RWPE1 (cell line): ENCODE measurements at regions not wholly inside any gene's neighbourhood (a gene's known extent, or its start where the extent isn't known, plus 50 kb on each side); places are given as distances from the start of the nearest gene placed in this dataset.

ENCODE experiments used
- CTCF ChIA-PET: fragments of 350-600 bp; sonication (Branson Sonifier 250); formaldehyde crosslinking; extraction: SDS; loops from one replicate; lab custom pipeline; 2021; lab: Yijun Ruan, JAX
- POLR2A ChIA-PET: fragments of 400-600 bp; formaldehyde crosslinking; extraction: SDS; loops from one replicate; lab custom pipeline; 2020; ENCODE audit warnings: antibody characterized with exemption; ENCODE audit not compliant: low non-redundant PET; lab: Yijun Ruan, JAX
- DNase-seq: peaks from one replicate; pipeline ENCODE4 v3.0.0; 2012; ENCODE audit warnings: low spot score
- H3K27ac ChIP-seq: fragments of 450-650 bp; 2 replicates; pipeline ENCODE4 v1.5.1; 2017
- CTCF ChIP-seq: fragments of 450-650 bp; conservative IDR thresholded peaks from 2 replicates; pipeline ENCODE4 v1.5.1; 2017; ENCODE audit warnings: low read depth, mild to moderate bottlenecking

- ChIA-PET POLR2A (no interaction called here), CTCF (no interaction called here)
- no peak overlapping the region for H3K27ac ChIP-seq
- DNase-seq = no peak
- TF ChIP-seq CTCF = peak; percentile 20; the same call in 1 of the 2 replicates
Observed at GRCh38 chr5:114305402-114306207, 56.3 kb upstream of the KCNN2 start.

- ChIA-PET POLR2A (no interaction called here), CTCF (interaction anchor here (0.9 kb wide), 1 partner anchor 628 kb away, joined by 3 read pairs; no protein-coding TSS in a partner anchor)
- no peak for DNase-seq
- H3K27ac ChIP-seq = no peak overlapping the region
- no peak for TF ChIP-seq CTCF
Observed at GRCh38 chr5:114308017-114308416, 53.9 kb upstream of the KCNN2 start.

GRCh38 chr5:114308508-114308907 is 53.4 kb upstream of the KCNN2 start:
- H3K27ac ChIP-seq = no peak overlapping the region
- POLR2A ChIA-PET = no interaction called here
- no peak for DNase-seq
- no peak for TF ChIP-seq CTCF
- CTCF ChIA-PET = no interaction called here

GRCh38 chr5:114310666-114311065 is 51.2 kb upstream of the KCNN2 start:
- ChIA-PET POLR2A (no interaction called here), CTCF (no interaction called here)
- no peak for TF ChIP-seq CTCF
- DNase-seq = no peak
- no peak overlapping the region for H3K27ac ChIP-seq

GRCh38 chr5:114311281-114311680 is 50.6 kb upstream of the KCNN2 start:
- ChIA-PET POLR2A (no interaction called here), CTCF (no interaction called here)
- no peak overlapping the region for H3K27ac ChIP-seq
- no peak for DNase-seq
- TF ChIP-seq CTCF = no peak

GRCh38 chr5:114311968-114312367 is 49.9 kb upstream of the KCNN2 start:
- ChIA-PET CTCF (interaction anchor here (0.6 kb wide), 1 partner anchor 16 kb away, joined by 3 read pairs; no protein-coding TSS in a partner anchor), POLR2A (no interaction called here)
- TF ChIP-seq CTCF = no peak
- DNase-seq = no peak
- no peak overlapping the region for H3K27ac ChIP-seq
